Smooth muscle cell (in vitro differentiated cells): ENCODE measurements at regions not wholly inside any gene's neighbourhood (a gene's known extent, or its start where the extent isn't known, plus 50 kb on each side); places are given as distances from the start of the nearest gene placed in this dataset.

Experiments used
- DNase-seq: peaks from one replicate; lab custom pipeline; 2025; ENCODE audit not compliant: unreplicated experiment; lab: John Stamatoyannopoulos, UW
- H2AFZ ChIP-seq: fragments of 200-600 bp; sonication (generic); 2 replicates; pipeline ENCODE4 v1.6.0; 2016; ENCODE audit warnings: antibody characterized with exemption, low read depth, mild to moderate bottlenecking
- H3F3A ChIP-seq: fragments of 200-600 bp; sonication (generic); 2 replicates; pipeline ENCODE4 v1.6.0; 2017; ENCODE audit warnings: antibody characterized with exemption, low read depth
- H3K27ac ChIP-seq: fragments of 200-600 bp; sonication (generic); 2 replicates; pipeline ENCODE4 v1.5.1; 2016; ENCODE audit warnings: low read depth, mild to moderate bottlenecking
- H3K27me3 ChIP-seq: fragments of 200-600 bp; sonication (generic); 2 replicates; pipeline ENCODE4 v1.6.1; 2016; ENCODE audit warnings: low read depth, mild to moderate bottlenecking
- H3K36me3 ChIP-seq: fragments of 200-600 bp; sonication (generic); 2 replicates; pipeline ENCODE4 v1.5.1; 2016; ENCODE audit warnings: low read depth
- H3K4me1 ChIP-seq: fragments of 200-600 bp; sonication (generic); 2 replicates; pipeline ENCODE4 v1.5.1; 2016; ENCODE audit warnings: low read depth
- H3K4me2 ChIP-seq: fragments of 200-600 bp; sonication (generic); 2 replicates; pipeline ENCODE4 v1.6.0; 2016; ENCODE audit warnings: mild to moderate bottlenecking
- H3K4me3 ChIP-seq: fragments of 200-600 bp; sonication (generic); 2 replicates; pipeline ENCODE4 v1.5.1; 2016; ENCODE audit warnings: mild to moderate bottlenecking
- H3K79me2 ChIP-seq: fragments of 200-600 bp; sonication (generic); 2 replicates; pipeline ENCODE4 v1.6.0; 2016; ENCODE audit warnings: low read depth, mild to moderate bottlenecking
- H3K9ac ChIP-seq: fragments of 200-600 bp; sonication (generic); 2 replicates; pipeline ENCODE4 v1.6.0; 2016; ENCODE audit warnings: low read depth
- H3K9me3 ChIP-seq: fragments of 200-600 bp; sonication (generic); replicated peaks from 2 replicates; pipeline ENCODE4 v1.5.1; 2016; ENCODE audit warnings: low read depth
- H4K20me1 ChIP-seq: fragments of 200-600 bp; sonication (generic); 2 replicates; pipeline ENCODE4 v1.6.0; 2016; ENCODE audit warnings: low read depth
- WGBS: methylation state at CpG from one replicate; pipeline ENCODE4 v1.1.7; 2016; ENCODE audit warnings: low lambda C conversion rate; 5-methylcytosine and 5-hydroxymethylcytosine counted together
- TF ChIP-seq, protein P1 (sequence below): fragments of 200-600 bp; sonication (generic); IDR thresholded peaks from 2 replicates; pipeline ENCODE4 v1.5.1; 2017; ENCODE audit warnings: borderline replicate concordance, mild to moderate bottlenecking, antibody characterized with exemption; ENCODE audit not compliant: insufficient read depth, poor library complexity, severe bottlenecking

- Histone ChIP-seq H4K20me1 (no peaks in the 10 kb centered on the region), H3K79me2 (no peaks in the 10 kb centered on the region), H3K36me3 (no peaks in the 10 kb centered on the region), H3K4me3 (no peak overlapping the region), H3K4me2 (peak overlapping the region; percentile 8), H3K9ac (no peak overlapping the region), H3K27ac (no peak overlapping the region), H3F3A (no peaks in the 10 kb centered on the region), H2AFZ (no peak overlapping the region), H3K9me3 (no peaks in the 10 kb centered on the region), H3K27me3 (no peaks in the 10 kb centered on the region), H3K4me1 (no peaks in the 10 kb centered on the region)
- TF ChIP-seq, protein P1, sequence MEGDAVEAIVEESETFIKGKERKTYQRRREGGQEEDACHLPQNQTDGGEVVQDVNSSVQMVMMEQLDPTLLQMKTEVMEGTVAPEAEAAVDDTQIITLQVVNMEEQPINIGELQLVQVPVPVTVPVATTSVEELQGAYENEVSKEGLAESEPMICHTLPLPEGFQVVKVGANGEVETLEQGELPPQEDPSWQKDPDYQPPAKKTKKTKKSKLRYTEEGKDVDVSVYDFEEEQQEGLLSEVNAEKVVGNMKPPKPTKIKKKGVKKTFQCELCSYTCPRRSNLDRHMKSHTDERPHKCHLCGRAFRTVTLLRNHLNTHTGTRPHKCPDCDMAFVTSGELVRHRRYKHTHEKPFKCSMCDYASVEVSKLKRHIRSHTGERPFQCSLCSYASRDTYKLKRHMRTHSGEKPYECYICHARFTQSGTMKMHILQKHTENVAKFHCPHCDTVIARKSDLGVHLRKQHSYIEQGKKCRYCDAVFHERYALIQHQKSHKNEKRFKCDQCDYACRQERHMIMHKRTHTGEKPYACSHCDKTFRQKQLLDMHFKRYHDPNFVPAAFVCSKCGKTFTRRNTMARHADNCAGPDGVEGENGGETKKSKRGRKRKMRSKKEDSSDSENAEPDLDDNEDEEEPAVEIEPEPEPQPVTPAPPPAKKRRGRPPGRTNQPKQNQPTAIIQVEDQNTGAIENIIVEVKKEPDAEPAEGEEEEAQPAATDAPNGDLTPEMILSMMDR: no peak
- DNase-seq: no peak
These were observed 129.9 kb downstream of the MTX2 start for GRCh38 chr2:176399074-176399598.

- H3K9me3 ChIP-seq: no peaks in the 10 kb centered on the region
- H3F3A ChIP-seq: no peaks in the 10 kb centered on the region
- H3K4me2 ChIP-seq: no peak overlapping the region
- H3K36me3 ChIP-seq: no peaks in the 10 kb centered on the region
- DNase-seq: no peak
- TF ChIP-seq, protein P1: no peak
- H3K4me1 ChIP-seq: no peaks in the 10 kb centered on the region
- H4K20me1 ChIP-seq: no peaks in the 10 kb centered on the region
- no CpG with 5 or more reads among the region's 4 CpGs for WGBS
- H3K79me2 ChIP-seq: no peaks in the 10 kb centered on the region
- no peak overlapping the region for H3K4me3 ChIP-seq
- H2AFZ ChIP-seq: no peak overlapping the region
- no peak overlapping the region for H3K9ac ChIP-seq
- H3K27ac ChIP-seq: no peak overlapping the region
- no peaks in the 10 kb centered on the region for H3K27me3 ChIP-seq
These were observed 136.2 kb downstream of the MTX2 start for GRCh38 chr2:176405477-176405876.

DNA sequence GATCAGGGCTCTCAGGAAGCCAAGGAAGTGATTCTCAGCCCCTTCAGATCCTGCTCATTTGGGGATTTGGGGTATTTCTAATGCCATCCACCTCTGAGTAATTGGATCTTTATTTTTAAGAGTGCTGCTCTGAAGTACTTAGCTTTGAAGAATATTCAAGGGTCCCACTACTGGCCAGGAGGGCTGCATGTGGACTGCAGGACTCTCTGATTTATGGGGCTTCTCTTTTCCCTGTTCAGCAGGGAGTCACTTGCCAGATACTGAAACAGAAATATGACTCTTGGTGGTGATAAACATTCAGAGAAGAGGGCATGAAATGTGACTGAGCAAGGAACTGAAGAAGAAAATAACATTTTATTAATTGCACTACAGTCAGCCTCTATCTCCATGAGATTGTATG, 138.5 kb downstream of the MTX2 start:
- no peaks in the 10 kb centered on the region for H3K9me3 ChIP-seq
- H3K9ac ChIP-seq: no peak overlapping the region
- TF ChIP-seq, protein P1: no peak
- no peak overlapping the region for H3K4me3 ChIP-seq
- DNase-seq: no peak
- H3F3A ChIP-seq: no peaks in the 10 kb centered on the region
- H4K20me1 ChIP-seq: no peaks in the 10 kb centered on the region
- no peak overlapping the region for H3K27ac ChIP-seq
- no peaks in the 10 kb centered on the region for H3K79me2 ChIP-seq
- H2AFZ ChIP-seq: no peak overlapping the region
- H3K4me2 ChIP-seq: no peak overlapping the region
- H3K36me3 ChIP-seq: no peaks in the 10 kb centered on the region
- H3K27me3 ChIP-seq: no peaks in the 10 kb centered on the region
- no peaks in the 10 kb centered on the region for H3K4me1 ChIP-seq

GRCh38 chr2:176409671-176410070, 140.4 kb downstream of the MTX2 start:
- Histone ChIP-seq H3K27ac (no peak overlapping the region), H3K4me2 (no peak overlapping the region), H3K9ac (no peak overlapping the region), H3K4me3 (no peak overlapping the region), H3K4me1 (no peaks in the 10 kb centered on the region), H3K9me3 (no peaks in the 10 kb centered on the region), H3K27me3 (no peaks in the 10 kb centered on the region), H3F3A (no peaks in the 10 kb centered on the region), H4K20me1 (no peaks in the 10 kb centered on the region), H3K36me3 (no peaks in the 10 kb centered on the region), H3K79me2 (no peaks in the 10 kb centered on the region), H2AFZ (no peak overlapping the region)
- WGBS: 94% methylated on average over 2 of the region's 2 CpGs
- DNase-seq: no peak
- TF ChIP-seq, protein P1: no peak
